ENCODE measurements at regions not wholly inside any gene's neighbourhood (a gene's known extent, or its start where the extent isn't known, plus 50 kb on each side); places are given as distances from the start of the nearest gene placed in this dataset.

- DNase-seq: no peak
- no peak for TF ChIP-seq CTCF (IDR thresholded peaks at IDR 0.05; ENCODE audit: low read depth, low read length)
- Histone ChIP-seq H3K4me3 (ENCODE audit: low read depth, low read length) (no peak overlapping the region), H3K27me3 (0 out of 2 replicates have a peak, but pooled peaks cover 3% of the 10 kb centered on the region), H3K36me3 (no peaks in the 10 kb centered on the region), H3K9me3 (no peaks in the 10 kb centered on the region), H3K4me1 (no peaks in the 10 kb centered on the region)
Measured at GRCh38 chr7:94054130-94054529, 50.0 kb upstream of the BET1 start.

GRCh38 chr7:94055963-94056362 lies 51.8 kb upstream of the BET1 start:
- TF ChIP-seq CTCF (IDR thresholded peaks at IDR 0.05; ENCODE audit: low read depth, low read length): no peak
- no peak for DNase-seq
- no peaks in the 10 kb centered on the region for H3K9me3 ChIP-seq
- no peaks in the 10 kb centered on the region for H3K4me1 ChIP-seq
- H3K4me3 ChIP-seq (ENCODE audit: low read depth, low read length): no peak overlapping the region
- 0 out of 2 replicates have a peak, but pooled peaks cover 3% of the 10 kb centered on the region for H3K27me3 ChIP-seq
- no peaks in the 10 kb centered on the region for H3K36me3 ChIP-seq

- no peak for TF ChIP-seq CTCF (IDR thresholded peaks at IDR 0.05; ENCODE audit: low read depth, low read length)
- Histone ChIP-seq H3K36me3 (no peaks in the 10 kb centered on the region), H3K27me3 (0 out of 2 replicates have a peak, but pooled peaks cover 3% of the 10 kb centered on the region), H3K4me1 (no peaks in the 10 kb centered on the region), H3K9me3 (no peaks in the 10 kb centered on the region), H3K4me3 (ENCODE audit: low read depth, low read length) (no peak overlapping the region)
- DNase-seq: no peak
Measured at GRCh38 chr7:94056796-94057207, 52.6 kb upstream of the BET1 start.

GRCh38 chr7:94057955-94058354 lies 53.8 kb upstream of the BET1 start:
- no peaks in the 10 kb centered on the region for H3K9me3 ChIP-seq
- no peak for DNase-seq
- H3K4me3 ChIP-seq (ENCODE audit: low read depth, low read length): no peak overlapping the region
- TF ChIP-seq CTCF (IDR thresholded peaks at IDR 0.05; ENCODE audit: low read depth, low read length): no peak
- 0 out of 2 replicates have a peak, but pooled peaks cover 3% of the 10 kb centered on the region for H3K27me3 ChIP-seq
- no peaks in the 10 kb centered on the region for H3K4me1 ChIP-seq
- no peaks in the 10 kb centered on the region for H3K36me3 ChIP-seq

GRCh38 chr7:94059746-94060145 lies 55.6 kb upstream of the BET1 start:
- no peaks in the 10 kb centered on the region for H3K9me3 ChIP-seq
- H3K27me3 ChIP-seq: 0 out of 2 replicates have a peak, but pooled peaks cover 3% of the 10 kb centered on the region
- H3K36me3 ChIP-seq: no peaks in the 10 kb centered on the region
- H3K4me1 ChIP-seq: no peaks in the 10 kb centered on the region
- TF ChIP-seq CTCF (IDR thresholded peaks at IDR 0.05; ENCODE audit: low read depth, low read length): no peak
- no peak overlapping the region for H3K4me3 ChIP-seq (ENCODE audit: low read depth, low read length)
- DNase-seq: no peak

GRCh38 chr7:94060752-94061151 lies 56.6 kb upstream of the BET1 start:
- Histone ChIP-seq H3K36me3 (no peaks in the 10 kb centered on the region), H3K9me3 (no peaks in the 10 kb centered on the region), H3K4me1 (no peaks in the 10 kb centered on the region), H3K4me3 (ENCODE audit: low read depth, low read length) (no peak overlapping the region), H3K27me3 (0 out of 2 replicates have a peak, but pooled peaks cover 3% of the 10 kb centered on the region)
- TF ChIP-seq CTCF (IDR thresholded peaks at IDR 0.05; ENCODE audit: low read depth, low read length): no peak
- no peak for DNase-seq
